HepG2 (cell line): ENCODE measurements at regions not wholly inside any gene's neighbourhood (a gene's known extent, or its start where the extent isn't known, plus 50 kb on each side); places are given as distances from the start of the nearest gene placed in this dataset.

ENCODE experiments used
- ATAC-seq: fragments of 200-7000 bp; cut with Tn5 transposase; 3 replicates; pipeline ENCODE4 v1.9.1; 2020; ENCODE audit warnings: mild to moderate bottlenecking, moderate library complexity
- BruUV-seq: library from RNA; stranded (reverse); fragments of 400-500 nt; replicated peaks from 2 replicates; lab custom pipeline; 2021; lab: Mats Ljungman, UMichigan
- CTCF ChIA-PET: fragments of 300-600 bp; formaldehyde crosslinking; extraction: SDS; loops from one replicate; lab custom pipeline; 2021; ENCODE audit warnings: low total read pairs, inconsistent platforms, low intra/inter-chr PET ratio; lab: Yijun Ruan, JAX
- POLR2A ChIA-PET: fragments of 350-600 bp; sonication (Branson Sonifier 250); formaldehyde crosslinking; loops from one replicate; lab custom pipeline; 2020; ENCODE audit warnings: antibody characterized with exemption, inconsistent platforms; lab: Yijun Ruan, JAX
- DNase-seq: peaks from one replicate; pipeline ENCODE4 v3.0.0-alpha.2; 2015; ENCODE audit warnings: low spot score
- FAIRE-seq: peaks from 3 replicates; lab custom pipeline; 2011; peaks lifted over from hg19 to GRCh38; lab: Jason Lieb, UNC
- H2AFZ ChIP-seq: one replicate; pipeline ENCODE4 v1.6.1; 2011; ENCODE audit warnings: low read length, inconsistent platforms
- H3K27ac ChIP-seq: fragments of 300-600 bp; 3 replicates; pipeline ENCODE4 v1.8.0; 2011; ENCODE audit warnings: mixed run types, mild to moderate bottlenecking, mixed read lengths, low read length, inconsistent platforms; ENCODE audit not compliant: insufficient read depth; ENCODE audit errors: extremely low read length
- H3K27me3 ChIP-seq, 2 experiments: fragments of 200-600 bp in 1 of 2; 2 replicates in 1 of 2; 3 replicates in 1 of 2; pipeline versions ENCODE4 v1.6.0 to v1.8.0; 2011; ENCODE audit warnings: low read length in 2 of 2, mild to moderate bottlenecking in 2 of 2, moderate library complexity in 2 of 2, inconsistent platforms in 1 of 2; ENCODE audit not compliant: insufficient read depth in 2 of 2, control insufficient read depth in 1 of 2
- H3K36me3 ChIP-seq, 2 experiments: fragments of 200-600 bp in 1 of 2; replicated peaks in 1 of 2; 2 replicates in 1 of 2; 3 replicates in 1 of 2; pipeline versions ENCODE4 v1.5.1 to v1.8.0; 2011; ENCODE audit warnings: low read length in 2 of 2, inconsistent platforms in 1 of 2; ENCODE audit not compliant: insufficient read depth in 2 of 2, control insufficient read depth in 1 of 2
- H3K4me1 ChIP-seq: 2 replicates; pipeline ENCODE4 v1.5.1; 2012; ENCODE audit warnings: low read length, inconsistent platforms; ENCODE audit not compliant: insufficient read depth
- H3K4me2 ChIP-seq: 2 replicates; pipeline ENCODE4 v1.6.0; 2011; ENCODE audit warnings: low read depth, low read length, inconsistent platforms
- H3K4me3 ChIP-seq, 3 experiments: fragments of 200-600 bp in 1 of 3; sonication (generic), shearing (Covaris generic) in 1 of 3; replicated peaks in 1 of 3; 2 replicates each; pipeline ENCODE4 v1.5.1; 2011 to 2016; ENCODE audit warnings: low read length in 3 of 3, inconsistent platforms in 2 of 3, low read depth in 2 of 3, mild to moderate bottlenecking in 2 of 3, control low read depth in 1 of 3, mixed read lengths in 1 of 3; ENCODE audit not compliant: insufficient read depth in 1 of 3
- H3K79me2 ChIP-seq: one replicate; pipeline ENCODE4 v1.6.1; 2011; ENCODE audit warnings: low read length, inconsistent platforms; ENCODE audit not compliant: insufficient read depth
- H3K9ac ChIP-seq: 2 replicates; pipeline ENCODE4 v1.6.0; 2011; ENCODE audit warnings: mild to moderate bottlenecking, low read depth, low read length, inconsistent platforms; ENCODE audit not compliant: insufficient read depth
- H3K9me3 ChIP-seq: 2 replicates; pipeline ENCODE4 v1.5.1; 2012; ENCODE audit warnings: mild to moderate bottlenecking, low read length
- H4K20me1 ChIP-seq: 2 replicates; pipeline ENCODE4 v1.6.0; 2011; ENCODE audit warnings: inconsistent platforms, mild to moderate bottlenecking, low read length, moderate library complexity; ENCODE audit not compliant: insufficient read depth
- GLI4 ChIP-seq: sonication (generic); formaldehyde crosslinking; IDR thresholded peaks from 2 replicates; pipeline ENCODE4 v1.5.1; 2020; ENCODE audit warnings: missing genetic modification reagents, mild to moderate bottlenecking, moderate library complexity, borderline replicate concordance
- GPN1 ChIP-seq: sonication (generic); formaldehyde crosslinking; IDR thresholded peaks from 2 replicates; pipeline ENCODE4 v1.5.1; 2020; ENCODE audit warnings: missing genetic modification reagents, borderline replicate concordance
- HBP1 ChIP-seq: IDR thresholded peaks from 2 replicates; pipeline ENCODE4 v1.6.1; 2016; ENCODE audit warnings: low read depth, control low read depth
- HNRNPLL ChIP-seq: fragments of 200-400 bp; formaldehyde crosslinking; IDR thresholded peaks from 2 replicates; pipeline ENCODE4 v1.6.1; 2017; ENCODE audit warnings: mild to moderate bottlenecking, low read depth, low read length; ENCODE audit not compliant: poor library complexity, severe bottlenecking
- MZF1 ChIP-seq: sonication (generic); formaldehyde crosslinking; IDR thresholded peaks from 2 replicates; pipeline ENCODE4 v1.8.1; 2023; ENCODE audit warnings: mild to moderate bottlenecking, missing genetic modification reagents, borderline replicate concordance
- NRL ChIP-seq: sonication (generic); formaldehyde crosslinking; IDR thresholded peaks from 2 replicates; pipeline ENCODE4 v1.5.0; 2020; ENCODE audit warnings: missing genetic modification reagents, mild to moderate bottlenecking, moderate library complexity, borderline replicate concordance
- SOX5 ChIP-seq: IDR thresholded peaks from 2 replicates; pipeline ENCODE4 v1.6.1; 2016; ENCODE audit warnings: borderline replicate concordance
- SUZ12 ChIP-seq: fragments of 150-350 bp; IDR thresholded peaks from 2 replicates; pipeline ENCODE4 v1.6.1; 2014; ENCODE audit warnings: low read depth, low read length
- TAF15 ChIP-seq: fragments of 200-400 bp; formaldehyde crosslinking; IDR thresholded peaks from one replicate; pipeline ENCODE4 v1.6.1; 2018; ENCODE audit warnings: mild to moderate bottlenecking, low read depth, low read length; ENCODE audit not compliant: poor library complexity, severe bottlenecking
- TOE1 ChIP-seq: sonication (generic); formaldehyde crosslinking; IDR thresholded peaks from 2 replicates; pipeline ENCODE4 v1.4.0; 2020; ENCODE audit warnings: mild to moderate bottlenecking, missing genetic modification reagents
- WIZ ChIP-seq: sonication (generic); formaldehyde crosslinking; IDR thresholded peaks from 2 replicates; pipeline ENCODE4 v1.5.1; 2020; ENCODE audit warnings: mild to moderate bottlenecking, missing genetic modification reagents
- ZMYM3 ChIP-seq: sonication (generic); formaldehyde crosslinking; IDR thresholded peaks from 2 replicates; pipeline ENCODE4 v1.5.1; 2020; ENCODE audit warnings: mild to moderate bottlenecking, missing genetic modification reagents
- ZNF234 ChIP-seq: sonication (generic); formaldehyde crosslinking; conservative IDR thresholded peaks from 2 replicates; pipeline ENCODE4 v1.5.1; 2020; ENCODE audit warnings: mild to moderate bottlenecking, missing genetic modification reagents
- ZNF512 ChIP-seq: sonication (generic); formaldehyde crosslinking; IDR thresholded peaks from 2 replicates; pipeline ENCODE4 v1.4.0; 2020; ENCODE audit warnings: mild to moderate bottlenecking, missing genetic modification reagents
- ZNF550 ChIP-seq: sonication (generic); formaldehyde crosslinking; IDR thresholded peaks from 2 replicates; pipeline ENCODE4 v1.4.0; 2020; ENCODE audit warnings: mild to moderate bottlenecking, missing genetic modification reagents, borderline replicate concordance
- ZSCAN5A ChIP-seq: sonication (generic); formaldehyde crosslinking; IDR thresholded peaks from 2 replicates; pipeline ENCODE4 v1.8.0; 2022; ENCODE audit warnings: mild to moderate bottlenecking, missing genetic modification reagents, borderline replicate concordance
- WGBS: methylation state at CpG from one replicate; pipeline ENCODE4 v1.1.6; 2017; ENCODE audit warnings: low lambda C conversion rate; 5-methylcytosine and 5-hydroxymethylcytosine counted together
- in situ Hi-C: cut with HindIII; loops from 2 replicates; pipeline ENCODE4 v1.10.0; 2017; ENCODE audit warnings: low pct_unique_long_range_greater_than_20kb; ENCODE audit not compliant: extremely low pct_ligation_motif_present
- intact Hi-C: fragments of 100-400 bp; cut with micrococcal nuclease; formaldehyde crosslinking; loops from one replicate; pipeline ENCODE4 v1.10.0; 2022; ENCODE audit not compliant: unreplicated experiment

GRCh38 chr10:125441151-125441550 is 241.8 kb downstream of the TEX36 start:
- TF ChIP-seq ZNF550 (CRISPR knock-in tag) (no peak), GPN1 (CRISPR knock-in tag) (no peak), ZNF234 (no peak), HNRNPLL (no peak), TOE1 (CRISPR knock-in tag) (no peak)
- no TSS peak for BruUV-seq
- Histone ChIP-seq H2AFZ (no peak overlapping the region), H3K27me3 (peaks cover 0 to 6% of the 10 kb centered on the region in 2 experiments; a peak in 1 of 5 replicates), H4K20me1 (no peaks in the 10 kb centered on the region), H3K9me3 (no peaks in the 10 kb centered on the region), H3K36me3 (no peaks in the 10 kb centered on the region), H3K79me2 (no peaks in the 10 kb centered on the region), H3K9ac (no peak overlapping the region), H3K4me2 (no peak overlapping the region), H3K4me3 (no peak overlapping the region), H3K4me1 (no peaks in the 10 kb centered on the region), H3K27ac (no peak overlapping the region)
- FAIRE-seq (no peak), ATAC-seq (no peak), DNase-seq (no peak)
- in situ Hi-C loops = no loop called here
- POLR2A ChIA-PET = no interaction called here
- WGBS = 3% methylated on average over 4 of the region's 4 CpGs
- intact Hi-C loops = no loop called here
- CTCF ChIA-PET = no interaction called here

GRCh38 chr10:125431149-125431548 is 251.8 kb downstream of the TEX36 start:
- DNase-seq (no peak), ATAC-seq (no peak), FAIRE-seq (no peak)
- BruUV-seq = no TSS peak
- no peaks in the 10 kb centered on the region for H3K36me3 ChIP-seq
- no peaks in the 10 kb centered on the region for H3K4me1 ChIP-seq
- in situ Hi-C loops = no loop called here
- H3K27ac ChIP-seq = no peak overlapping the region
- POLR2A ChIA-PET = no interaction called here
- no peak overlapping the region for H2AFZ ChIP-seq
- H4K20me1 ChIP-seq = no peaks in the 10 kb centered on the region
- 0 out of 5 replicates have a peak, but pooled peaks cover 0 to 3% of the 10 kb centered on the region in 2 experiments for H3K27me3 ChIP-seq
- 4% methylated on average over 4 of the region's 4 CpGs for WGBS
- CTCF ChIA-PET = no interaction called here
- H3K9ac ChIP-seq = no peak overlapping the region
- H3K79me2 ChIP-seq = no peaks in the 10 kb centered on the region
- intact Hi-C loops = no loop called here
- no peaks in the 10 kb centered on the region for H3K9me3 ChIP-seq
- H3K4me2 ChIP-seq = no peak overlapping the region
- H3K4me3 ChIP-seq = no peak overlapping the region
- no peak for TF ChIP-seq HBP1
- no peak for TF ChIP-seq TAF15
- no peak for TF ChIP-seq ZSCAN5A
- no peak for TF ChIP-seq ZMYM3 (CRISPR knock-in tag)
- no peak for TF ChIP-seq SUZ12
- no peak for TF ChIP-seq WIZ (CRISPR knock-in tag)
- TF ChIP-seq GLI4 = no peak
- TF ChIP-seq ZNF512 = no peak
- TF ChIP-seq MZF1 (CRISPR knock-in tag) = no peak
- TF ChIP-seq SOX5 = no peak
- no peak for TF ChIP-seq NRL
